Stomach (tissue), 4 donors: ENCODE measurements at regions not wholly inside any gene's neighbourhood (a gene's known extent, or its start where the extent isn't known, plus 50 kb on each side); places are given as distances from the start of the nearest gene placed in this dataset.

Source experiments
- EP300 ChIP-seq: sonication (generic); formaldehyde crosslinking; IDR thresholded peaks from one replicate; pipeline ENCODE4 v1.6.1; 2017; ENCODE audit warnings: antibody characterized with exemption
- POLR2A ChIP-seq, 4 donors: fragments of 450-650 bp; IDR thresholded peaks; one replicate each; pipeline ENCODE4 v1.6.1; 2016; ENCODE audit warnings: antibody characterized with exemption in 4 of 4, control low read depth in 2 of 4, mild to moderate bottlenecking in 1 of 4, moderate library complexity in 1 of 4
- POLR2AphosphoS5 ChIP-seq, 3 donors: sonication (generic); formaldehyde crosslinking; IDR thresholded peaks; one replicate each; pipeline ENCODE4 v1.6.1; 2016; ENCODE audit warnings: antibody characterized with exemption in 3 of 3
- TF ChIP-seq, protein P1 (sequence below), 7 experiments: fragments of 450-650 bp in 4 of 7; fragments of 200-600 bp in 3 of 7; sonication (generic) in 3 of 7; IDR thresholded peaks; one replicate each; pipeline ENCODE4 v1.5.1; 2016 to 2019; ENCODE audit warnings: antibody characterized with exemption in 7 of 7, control low read depth in 2 of 7, mild to moderate bottlenecking in 1 of 7

DNA sequence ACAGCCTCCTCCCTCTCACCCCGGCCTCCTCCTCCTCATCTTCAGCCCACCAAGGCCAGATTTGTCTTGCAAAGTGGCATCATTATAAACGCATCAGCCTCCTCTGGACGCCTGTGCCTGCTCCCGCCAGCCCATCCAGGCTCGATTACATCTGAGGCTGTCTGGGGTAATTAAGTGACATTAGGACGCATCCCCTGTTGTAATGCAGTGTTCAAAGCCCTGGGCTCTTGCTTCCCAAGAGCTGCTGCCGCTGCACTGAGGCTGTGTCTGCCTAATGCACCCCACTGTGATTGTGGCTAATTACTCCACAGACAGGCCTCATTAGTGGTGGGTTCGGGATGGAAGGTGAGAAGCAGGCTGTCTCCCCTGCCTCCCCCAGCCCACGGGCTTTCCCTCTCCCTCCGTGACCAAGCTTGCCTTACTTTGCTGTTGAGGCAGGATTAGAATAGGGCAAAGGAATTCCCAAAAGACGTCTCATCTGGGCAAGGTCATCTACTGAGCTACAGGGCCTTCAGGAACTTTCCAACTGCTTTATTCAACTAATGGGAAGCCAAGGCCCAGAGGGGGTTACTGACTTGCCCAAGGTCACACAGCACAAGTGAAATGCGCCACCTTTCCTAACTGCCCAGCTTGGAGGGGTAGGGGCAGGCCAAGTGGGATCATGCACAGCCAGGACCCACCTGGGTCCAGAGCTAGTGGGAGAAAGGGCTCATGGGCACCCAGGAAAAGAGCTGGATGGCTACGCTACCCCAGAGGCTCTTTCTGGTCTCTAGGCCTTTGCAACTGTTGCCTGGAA is 66.2 kb upstream of the PCBD1 start:
- TF ChIP-seq EP300, result no peak
- TF ChIP-seq, protein P1, sequence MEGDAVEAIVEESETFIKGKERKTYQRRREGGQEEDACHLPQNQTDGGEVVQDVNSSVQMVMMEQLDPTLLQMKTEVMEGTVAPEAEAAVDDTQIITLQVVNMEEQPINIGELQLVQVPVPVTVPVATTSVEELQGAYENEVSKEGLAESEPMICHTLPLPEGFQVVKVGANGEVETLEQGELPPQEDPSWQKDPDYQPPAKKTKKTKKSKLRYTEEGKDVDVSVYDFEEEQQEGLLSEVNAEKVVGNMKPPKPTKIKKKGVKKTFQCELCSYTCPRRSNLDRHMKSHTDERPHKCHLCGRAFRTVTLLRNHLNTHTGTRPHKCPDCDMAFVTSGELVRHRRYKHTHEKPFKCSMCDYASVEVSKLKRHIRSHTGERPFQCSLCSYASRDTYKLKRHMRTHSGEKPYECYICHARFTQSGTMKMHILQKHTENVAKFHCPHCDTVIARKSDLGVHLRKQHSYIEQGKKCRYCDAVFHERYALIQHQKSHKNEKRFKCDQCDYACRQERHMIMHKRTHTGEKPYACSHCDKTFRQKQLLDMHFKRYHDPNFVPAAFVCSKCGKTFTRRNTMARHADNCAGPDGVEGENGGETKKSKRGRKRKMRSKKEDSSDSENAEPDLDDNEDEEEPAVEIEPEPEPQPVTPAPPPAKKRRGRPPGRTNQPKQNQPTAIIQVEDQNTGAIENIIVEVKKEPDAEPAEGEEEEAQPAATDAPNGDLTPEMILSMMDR (IDR thresholded peaks at IDR 0.05), result no peak
- TF ChIP-seq POLR2A (IDR thresholded peaks at IDR 0.05), result no peak
- TF ChIP-seq POLR2AphosphoS5 (IDR thresholded peaks at IDR 0.05), result no peak
